GM12872 (cell line): ENCODE measurements at regions not wholly inside any gene's neighbourhood (a gene's known extent, or its start where the extent isn't known, plus 50 kb on each side); places are given as distances from the start of the nearest gene placed in this dataset.

Experiments used
- CTCF ChIP-seq: IDR thresholded peaks from 3 replicates; pipeline ENCODE4 v1.5.1; 2011; ENCODE audit warnings: low read depth, mild to moderate bottlenecking, low read length, moderate library complexity; ENCODE audit not compliant: insufficient read depth

GRCh38 chr14:83733670-83734069, 1796.3 kb upstream of the FLRT2 start:
- no peak for TF ChIP-seq CTCF

DNA sequence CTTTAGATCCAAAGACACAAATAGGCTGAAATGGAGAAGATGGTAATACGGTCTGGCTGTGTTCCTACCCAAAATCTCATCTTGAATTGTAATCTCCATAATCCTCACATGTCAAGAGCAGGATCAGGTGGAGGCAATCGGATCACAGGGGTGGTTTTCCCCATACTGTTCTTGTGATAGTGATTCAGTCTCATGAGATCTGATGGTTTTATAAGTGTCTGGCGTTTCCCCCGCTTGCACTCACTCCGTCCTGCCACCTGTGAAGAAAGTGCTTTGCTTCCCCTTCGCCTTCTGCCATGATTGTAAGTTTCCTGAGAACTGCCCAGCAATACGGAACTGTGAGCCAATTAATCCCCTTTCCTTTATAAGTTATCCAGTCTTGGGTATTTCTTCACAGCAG, 1795.5 kb upstream of the FLRT2 start:
- TF ChIP-seq CTCF = no peak

DNA sequence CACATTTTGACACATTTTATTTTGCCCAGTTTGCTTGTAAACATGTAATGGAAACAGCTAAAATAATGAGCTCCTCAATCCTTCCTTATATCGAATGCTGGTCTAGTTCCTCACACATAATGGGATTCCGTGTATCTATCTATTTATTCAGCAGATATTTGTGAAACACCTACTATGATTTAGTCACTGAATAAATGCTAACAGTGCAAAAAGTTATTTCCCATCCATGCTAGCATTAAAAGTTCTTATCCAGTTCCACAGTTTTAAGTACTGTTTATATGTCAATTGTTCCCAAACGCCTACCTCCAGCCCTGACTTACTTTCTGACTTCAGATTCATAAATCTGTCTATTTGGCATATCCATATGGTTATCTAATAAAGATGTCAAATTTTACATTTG, 1788.7 kb upstream of the FLRT2 start:
- no peak for TF ChIP-seq CTCF

DNA sequence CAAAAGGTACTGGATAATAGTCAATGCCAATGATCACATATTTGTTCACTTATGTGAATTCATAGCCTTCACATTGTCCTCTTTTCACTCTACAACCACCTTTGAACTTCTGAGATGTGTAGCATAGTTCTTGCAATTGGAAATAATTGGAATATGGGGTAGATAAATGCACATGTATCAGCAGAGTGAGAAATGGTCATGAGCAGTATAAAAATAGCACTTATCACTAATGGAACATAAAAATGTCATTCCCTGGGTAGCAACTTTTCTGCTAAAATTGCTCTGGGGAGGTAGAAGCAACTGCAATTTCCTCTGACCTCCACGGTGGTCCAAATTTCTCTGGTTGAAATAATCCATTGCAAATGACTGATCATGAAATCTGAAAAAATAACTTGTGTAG, 1785.7 kb upstream of the FLRT2 start:
- no peak for TF ChIP-seq CTCF

GRCh38 chr14:83744891-83745290, 1785.1 kb upstream of the FLRT2 start:
- no peak for TF ChIP-seq CTCF

DNA sequence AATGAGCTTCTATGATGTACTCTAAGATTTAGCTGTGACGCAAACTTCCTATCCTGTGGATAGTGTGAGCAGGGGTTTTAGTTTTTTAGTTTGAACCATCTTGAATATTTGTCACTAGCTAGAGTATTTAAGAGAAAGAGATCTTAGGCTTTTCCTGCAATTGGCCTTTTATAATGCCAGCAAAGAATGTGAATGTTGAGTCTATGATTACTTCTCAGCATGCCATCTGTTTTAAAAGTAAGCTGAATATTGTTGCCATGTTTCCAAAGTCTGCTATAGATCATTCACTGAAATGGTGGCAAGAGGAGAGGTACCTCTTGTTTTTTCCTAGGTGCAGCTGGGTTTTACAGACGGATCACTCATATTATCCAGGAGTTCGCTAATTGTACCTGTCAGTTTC, 1783.6 kb upstream of the FLRT2 start:
- no peak for TF ChIP-seq CTCF

DNA sequence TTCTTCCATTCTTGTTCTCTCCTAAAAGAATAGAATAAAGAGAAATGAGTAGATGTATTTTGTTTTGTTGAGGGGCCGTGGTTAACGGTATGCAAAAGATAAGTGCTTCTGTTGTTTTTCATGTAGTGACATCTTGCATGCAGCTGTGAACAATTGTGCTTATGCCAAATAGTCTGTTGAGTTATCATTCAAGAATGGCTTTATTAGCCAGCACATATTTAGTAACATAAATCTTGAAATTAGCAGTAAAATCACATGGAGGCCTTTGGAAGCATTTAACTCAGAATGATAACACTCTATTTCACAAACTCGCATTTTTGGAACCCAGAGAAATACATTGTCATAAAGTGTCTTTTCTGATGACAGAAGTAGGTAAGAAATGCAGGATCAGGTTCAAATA, 1772.0 kb upstream of the FLRT2 start:
- TF ChIP-seq CTCF = no peak
